RKO (cell line): ENCODE measurements at regions not wholly inside any gene's neighbourhood (a gene's known extent, or its start where the extent isn't known, plus 50 kb on each side); places are given as distances from the start of the nearest gene placed in this dataset.
A peak's percentile ranks its signal among the peaks of the same experiment; 100 is the strongest.
"Not testable (repeated sequence)": the region's sequence is repeated elsewhere in the genome, so short reads cannot be mapped to it uniquely, and the experiment has no call there.

Experiments
- DNase-seq: peaks from one replicate; pipeline ENCODE4 v3.0.0-alpha.2; 2016; ENCODE audit warnings: low spot score

DNA sequence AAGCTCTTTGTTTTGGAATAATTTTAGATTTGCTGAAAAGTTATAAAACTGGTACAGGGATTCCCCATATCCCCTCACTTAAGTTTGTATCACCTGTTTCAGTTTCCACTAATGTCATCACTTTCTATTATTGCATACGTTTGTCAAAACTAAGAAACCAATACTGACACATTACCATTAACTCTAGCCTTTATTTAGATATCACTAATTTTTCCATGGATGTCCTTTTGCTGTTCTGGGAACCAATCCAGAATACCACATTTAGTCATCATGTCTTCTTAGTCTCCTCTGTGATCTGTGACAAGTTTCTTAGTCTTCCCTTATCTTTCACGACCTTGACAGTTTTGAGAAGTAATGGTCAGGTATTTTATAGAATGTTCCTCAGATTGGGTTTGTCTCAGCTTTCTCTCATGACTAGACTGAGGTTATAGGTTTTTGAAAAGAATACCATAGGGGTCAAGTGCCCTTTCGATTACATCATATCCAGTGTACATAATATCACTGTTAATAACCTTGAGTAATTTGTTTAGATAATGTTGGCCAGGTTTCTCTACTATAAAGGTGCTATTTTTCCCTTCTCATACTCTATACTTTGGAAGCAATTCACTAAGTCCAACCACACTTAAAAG, 51.9 kb upstream of the NMUR2 start:
- DNase-seq = no peak

- no peak for DNase-seq
Measured at GRCh38 chr5:152462021-152462721, 57.1 kb upstream of the NMUR2 start.

- no peak for DNase-seq
Measured at GRCh38 chr5:152464048-152464447, 59.0 kb upstream of the NMUR2 start.

DNA sequence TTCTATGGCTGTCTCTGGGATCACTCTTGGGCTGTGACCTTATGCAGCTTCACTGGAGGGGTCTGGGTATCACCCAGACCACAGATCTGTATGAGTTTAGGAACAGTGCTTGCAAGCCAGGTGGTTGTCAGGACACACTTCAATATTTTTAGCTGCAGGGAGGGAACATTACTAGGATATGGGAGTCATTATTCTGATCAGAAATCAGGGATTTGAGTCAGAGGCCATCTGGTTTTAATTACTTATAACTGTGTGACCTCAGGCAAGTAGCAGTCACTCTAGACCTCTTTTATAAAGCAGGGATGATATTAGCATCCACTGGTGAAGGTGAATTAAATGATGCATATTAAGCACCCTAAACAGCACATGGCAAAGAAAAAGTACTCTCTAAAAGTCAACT, 60.1 kb upstream of the NMUR2 start:
- no peak for DNase-seq

GRCh38 chr5:152466085-152466745, 61.1 kb upstream of the NMUR2 start:
- DNase-seq = no peak

DNA sequence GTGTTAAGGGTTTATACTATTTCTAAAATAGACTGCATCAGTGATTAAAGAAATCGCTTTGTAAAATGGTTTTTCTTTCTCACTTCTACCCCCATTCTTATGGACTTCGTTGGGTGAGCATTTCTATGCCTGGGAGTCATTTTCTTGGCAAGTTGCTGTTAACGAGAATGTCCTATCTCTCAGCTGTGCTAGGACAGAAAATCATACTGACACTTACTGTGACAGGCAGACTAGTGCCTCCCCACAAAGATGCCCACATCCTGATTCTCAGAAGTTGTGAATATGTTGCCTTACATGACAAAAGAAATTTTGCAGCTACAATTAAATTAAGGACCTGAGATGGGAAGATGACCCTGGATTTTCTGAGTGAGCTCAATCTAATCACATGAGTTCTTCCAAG, 65.1 kb upstream of the NMUR2 start:
- DNase-seq = no peak

- DNase-seq = no peak
Measured at GRCh38 chr5:152472083-152472482, 67.0 kb upstream of the NMUR2 start.

- DNase-seq = no peak
Measured at GRCh38 chr5:152474961-152475360, 69.9 kb upstream of the NMUR2 start.

- no peak for DNase-seq
Measured at GRCh38 chr5:152477536-152477935, 72.5 kb upstream of the NMUR2 start.

DNA sequence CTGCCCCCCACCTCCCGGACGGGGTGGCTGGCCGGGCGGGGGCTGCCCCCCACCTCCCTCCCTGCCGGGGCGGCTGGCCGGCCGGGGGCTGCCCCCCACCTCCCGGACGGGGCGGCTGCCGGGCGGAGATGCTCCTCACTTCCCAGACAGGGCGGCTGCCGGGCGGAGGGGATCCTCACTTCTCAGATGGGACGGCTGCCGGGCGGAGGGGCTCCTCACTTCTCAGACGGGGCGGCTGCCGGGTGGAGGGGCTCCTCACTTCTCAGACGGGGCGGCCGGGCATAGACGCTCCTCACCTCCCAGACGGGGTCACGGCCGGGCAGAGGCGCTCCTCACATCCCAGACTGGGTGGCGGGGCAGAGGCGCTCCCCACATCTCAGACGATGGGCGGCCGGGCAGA, 74.8 kb upstream of the NMUR2 start:
- not testable (repeated sequence) for DNase-seq

GRCh38 chr5:152480677-152481076, 75.6 kb upstream of the NMUR2 start:
- DNase-seq = not testable (repeated sequence)

- DNase-seq = no peak
Measured at GRCh38 chr5:152487130-152487529, 82.1 kb upstream of the NMUR2 start.

DNA sequence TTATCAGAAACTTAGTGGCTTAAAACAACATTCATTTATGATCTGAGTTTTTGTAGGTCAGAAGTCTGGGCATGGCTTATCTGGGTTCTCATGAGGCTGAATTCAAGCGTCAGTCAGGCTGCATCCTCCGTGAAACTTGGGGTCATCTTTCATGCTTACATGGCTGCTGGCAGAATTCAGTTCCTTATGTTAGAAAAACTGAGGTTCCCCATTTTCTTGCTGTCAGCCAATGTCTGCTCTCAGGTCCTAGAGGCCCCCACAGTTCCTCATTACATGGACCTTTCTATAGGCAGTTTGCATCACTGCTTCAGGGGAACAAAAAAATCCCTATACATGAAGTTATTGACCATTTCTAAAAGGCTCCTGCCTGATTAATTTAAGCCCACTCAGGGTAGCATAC, 83.8 kb upstream of the NMUR2 start:
- DNase-seq = no peak

DNA sequence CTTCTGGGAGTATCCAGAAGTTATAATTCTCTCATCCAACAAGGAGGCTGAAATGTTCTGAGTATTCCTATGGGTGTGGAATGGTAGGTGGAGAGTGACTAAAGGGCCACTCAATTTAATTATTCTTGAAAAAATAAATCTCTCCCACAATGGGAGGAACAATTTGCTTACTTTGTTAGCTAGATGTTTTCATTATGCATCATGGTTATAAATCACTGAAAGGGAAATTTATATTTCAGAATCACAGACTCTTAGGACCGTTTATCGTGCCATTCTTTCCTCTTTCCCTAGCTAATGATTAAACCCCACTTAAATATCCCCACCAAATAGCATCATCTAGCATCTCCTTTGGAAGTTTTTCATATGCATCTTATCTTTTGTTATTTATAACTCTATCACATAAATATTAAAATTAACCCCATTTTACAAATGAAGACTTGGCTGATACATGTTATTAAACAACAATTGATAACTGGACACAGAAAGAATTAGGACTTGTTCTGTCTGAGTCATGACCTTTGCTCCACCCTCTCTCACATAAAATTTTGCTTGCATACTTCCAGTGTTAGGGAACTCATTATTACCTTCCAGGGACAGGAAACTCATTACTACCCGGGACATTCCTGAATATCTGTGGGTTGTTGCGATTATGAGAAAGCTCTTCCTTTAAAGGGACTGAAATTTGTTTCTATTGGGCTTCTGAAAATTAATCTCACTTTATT, 94.9 kb upstream of the NMUR2 start:
- DNase-seq = no peak

DNA sequence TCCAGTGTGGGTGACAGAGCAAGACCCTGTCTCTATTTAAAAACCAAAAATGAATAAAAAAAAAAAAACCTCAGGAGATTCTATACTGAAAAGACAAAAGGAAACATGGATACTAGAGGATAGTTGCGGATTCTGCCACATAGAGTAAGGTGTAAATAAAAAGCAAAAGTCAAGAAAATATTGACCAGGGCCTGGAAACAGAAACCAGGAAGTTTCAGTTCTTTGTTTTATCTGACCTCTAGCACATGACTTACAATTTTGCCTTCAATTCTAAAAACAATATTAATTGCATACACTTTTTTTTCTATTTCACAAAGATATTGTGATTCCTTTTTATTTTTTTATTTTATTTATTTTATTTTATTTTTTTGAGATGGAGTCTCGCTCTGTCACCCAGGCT, 96.2 kb upstream of the NMUR2 start:
- DNase-seq = no peak

GRCh38 chr5:152503206-152503605, 98.1 kb upstream of the NMUR2 start:
- DNase-seq = no peak

- peak; percentile 79 for DNase-seq
Measured at GRCh38 chr5:152505442-152506042, 100.5 kb upstream of the NMUR2 start.

- no peak for DNase-seq
Measured at GRCh38 chr5:152511120-152511519, 106.0 kb upstream of the NMUR2 start.

- no peak for DNase-seq
Measured at GRCh38 chr5:152511531-152512132, 106.6 kb upstream of the NMUR2 start.

DNA sequence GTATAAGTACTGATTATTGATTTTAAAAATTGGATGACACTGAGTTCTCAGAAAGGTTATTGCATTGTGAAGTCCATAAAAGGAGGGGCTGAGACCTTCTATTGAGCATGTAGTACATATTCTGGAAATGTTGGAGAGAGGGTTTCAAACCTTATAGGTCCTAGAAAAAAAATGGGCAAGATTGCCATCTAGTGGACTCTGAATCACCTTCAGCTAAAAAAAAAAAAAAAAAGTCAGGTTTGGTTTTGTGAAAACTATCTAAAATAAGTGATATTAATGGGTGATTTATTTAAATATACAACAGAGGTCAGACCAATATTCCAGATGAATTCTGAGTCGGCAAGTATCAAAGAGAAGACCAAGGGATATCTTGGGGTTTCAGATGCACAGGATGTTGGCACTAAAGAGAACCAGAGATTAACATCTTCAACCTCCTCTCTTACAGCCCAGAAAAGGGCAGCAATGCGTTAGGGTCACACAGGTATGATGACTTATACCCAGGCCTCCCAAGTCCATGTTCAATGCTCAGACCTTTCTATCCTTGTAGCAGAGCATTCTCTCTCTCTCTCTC, 109.8 kb upstream of the NMUR2 start:
- DNase-seq = peak; percentile 49

- no peak for DNase-seq
Measured at GRCh38 chr5:152523964-152524363, 118.9 kb upstream of the NMUR2 start.
